Esophagus squamous epithelium (tissue), 5 donors: ENCODE measurements at regions not wholly inside any gene's neighbourhood (a gene's known extent, or its start where the extent isn't known, plus 50 kb on each side); places are given as distances from the start of the nearest gene placed in this dataset.

Source experiments
- DNase-seq: peaks from one replicate; lab custom pipeline; 2025; lab: John Stamatoyannopoulos, UW
- H3K27ac ChIP-seq, 4 donors: fragments of 200-600 bp; sonication (generic); one replicate each; pipeline ENCODE4 v1.5.1; 2016 to 2019; ENCODE audit warnings: mild to moderate bottlenecking in 1 of 4
- H3K27me3 ChIP-seq, 4 donors: fragments of 200-600 bp; sonication (generic); 1 replicate in 3 of 4; 2 replicates in 1 of 4; pipeline versions ENCODE4 v1.5.1 to v1.6.0; 2017 to 2021; ENCODE audit warnings: antibody characterized with exemption in 1 of 4
- H3K36me3 ChIP-seq, 3 donors: fragments of 200-600 bp; sonication (generic); one replicate each; pipeline ENCODE4 v1.5.1; 2016 to 2019
- H3K4me1 ChIP-seq, 3 donors: fragments of 200-600 bp; sonication (generic); one replicate each; pipeline ENCODE4 v1.5.1; 2017 to 2019
- H3K4me3 ChIP-seq, 4 donors: fragments of 200-600 bp; sonication (generic); 1 replicate in 3 of 4; 2 replicates in 1 of 4; pipeline ENCODE4 v1.5.1; 2016 to 2019; ENCODE audit warnings: mild to moderate bottlenecking in 2 of 4, moderate library complexity in 1 of 4
- H3K9me3 ChIP-seq, 3 donors: fragments of 200-600 bp; sonication (generic); one replicate each; pipeline ENCODE4 v1.5.1; 2016 to 2019
- POLR2A ChIP-seq, 4 donors: fragments of 450-650 bp; IDR thresholded peaks; one replicate each; pipeline ENCODE4 v1.6.1; 2017; ENCODE audit warnings: antibody characterized with exemption in 4 of 4, mild to moderate bottlenecking in 4 of 4, moderate library complexity in 3 of 4
- WGBS, 2 donors: methylation state at CpG; one replicate each; pipeline ENCODE4 v1.1.5; 2018; 5-methylcytosine and 5-hydroxymethylcytosine counted together
- intact Hi-C: fragments of 100-400 bp; cut with DNase I; formaldehyde crosslinking; loops from one replicate; pipeline ENCODE4 v1.15.0; 2022
- TF ChIP-seq, protein P1 (sequence below), 6 experiments: fragments of 450-650 bp in 4 of 6; fragments of 200-600 bp in 2 of 6; sonication (generic) in 2 of 6; IDR thresholded peaks; one replicate each; pipeline ENCODE4 v1.5.1; 2016 to 2019; ENCODE audit warnings: antibody characterized with exemption in 6 of 6, mild to moderate bottlenecking in 4 of 6, moderate library complexity in 4 of 6
- donor health status: DM: yes; HTN: yes; CAD: no.

DNA sequence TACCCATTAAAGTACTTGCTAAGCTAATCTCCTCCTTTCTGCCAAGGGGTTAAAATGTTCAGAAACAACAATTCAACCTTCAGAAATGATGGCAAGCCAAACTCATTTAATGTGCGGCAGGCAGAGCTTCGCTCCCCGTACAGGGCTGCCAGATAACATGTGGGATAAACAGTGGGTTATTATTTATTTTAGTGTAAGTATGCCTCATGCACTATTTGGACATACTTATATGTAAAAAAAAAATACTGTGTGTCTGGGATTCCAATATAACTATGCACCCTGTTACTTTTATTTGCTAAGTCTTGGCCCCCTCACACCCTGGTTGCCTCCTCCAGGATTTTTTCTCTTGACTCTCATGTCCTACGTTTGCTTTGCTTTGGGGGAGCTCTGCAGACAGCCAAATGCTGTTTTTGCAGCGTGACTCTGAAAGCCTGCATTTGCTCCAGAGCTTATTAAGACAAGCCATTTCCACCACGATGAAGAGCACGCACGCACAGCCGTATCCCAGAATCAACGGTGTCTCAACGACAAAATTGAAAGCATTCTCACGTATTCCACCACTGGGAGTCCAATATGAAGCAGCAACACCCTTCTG, 86.5 kb upstream of the SHANK2 start:
- H3K9me3 ChIP-seq: peaks cover 0 to 4% (median 0%) of the 10 kb centered on the region in 3 donors
- H3K27me3 ChIP-seq: peaks cover 0 to 20% (median 0%) of the 10 kb centered on the region in 4 donors
- no peak overlapping the region for H3K27ac ChIP-seq
- intact Hi-C loops: no loop called here
- H3K4me3 ChIP-seq: peak overlapping the region in 3 of 4 donors; percentile 6 to 40 (median 6)
- TF ChIP-seq, protein P1, sequence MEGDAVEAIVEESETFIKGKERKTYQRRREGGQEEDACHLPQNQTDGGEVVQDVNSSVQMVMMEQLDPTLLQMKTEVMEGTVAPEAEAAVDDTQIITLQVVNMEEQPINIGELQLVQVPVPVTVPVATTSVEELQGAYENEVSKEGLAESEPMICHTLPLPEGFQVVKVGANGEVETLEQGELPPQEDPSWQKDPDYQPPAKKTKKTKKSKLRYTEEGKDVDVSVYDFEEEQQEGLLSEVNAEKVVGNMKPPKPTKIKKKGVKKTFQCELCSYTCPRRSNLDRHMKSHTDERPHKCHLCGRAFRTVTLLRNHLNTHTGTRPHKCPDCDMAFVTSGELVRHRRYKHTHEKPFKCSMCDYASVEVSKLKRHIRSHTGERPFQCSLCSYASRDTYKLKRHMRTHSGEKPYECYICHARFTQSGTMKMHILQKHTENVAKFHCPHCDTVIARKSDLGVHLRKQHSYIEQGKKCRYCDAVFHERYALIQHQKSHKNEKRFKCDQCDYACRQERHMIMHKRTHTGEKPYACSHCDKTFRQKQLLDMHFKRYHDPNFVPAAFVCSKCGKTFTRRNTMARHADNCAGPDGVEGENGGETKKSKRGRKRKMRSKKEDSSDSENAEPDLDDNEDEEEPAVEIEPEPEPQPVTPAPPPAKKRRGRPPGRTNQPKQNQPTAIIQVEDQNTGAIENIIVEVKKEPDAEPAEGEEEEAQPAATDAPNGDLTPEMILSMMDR (IDR thresholded peaks at IDR 0.05): no peak
- TF ChIP-seq POLR2A (IDR thresholded peaks at IDR 0.05): no peak
- WGBS, 2 donors: 36 to 57% methylated on average over 12 of the region's 12 CpGs
- no peak for DNase-seq
- H3K4me1 ChIP-seq: peaks cover 6 to 17% (median 8%) of the 10 kb centered on the region in 3 donors
- no peaks in the 10 kb centered on the region for H3K36me3 ChIP-seq

DNA sequence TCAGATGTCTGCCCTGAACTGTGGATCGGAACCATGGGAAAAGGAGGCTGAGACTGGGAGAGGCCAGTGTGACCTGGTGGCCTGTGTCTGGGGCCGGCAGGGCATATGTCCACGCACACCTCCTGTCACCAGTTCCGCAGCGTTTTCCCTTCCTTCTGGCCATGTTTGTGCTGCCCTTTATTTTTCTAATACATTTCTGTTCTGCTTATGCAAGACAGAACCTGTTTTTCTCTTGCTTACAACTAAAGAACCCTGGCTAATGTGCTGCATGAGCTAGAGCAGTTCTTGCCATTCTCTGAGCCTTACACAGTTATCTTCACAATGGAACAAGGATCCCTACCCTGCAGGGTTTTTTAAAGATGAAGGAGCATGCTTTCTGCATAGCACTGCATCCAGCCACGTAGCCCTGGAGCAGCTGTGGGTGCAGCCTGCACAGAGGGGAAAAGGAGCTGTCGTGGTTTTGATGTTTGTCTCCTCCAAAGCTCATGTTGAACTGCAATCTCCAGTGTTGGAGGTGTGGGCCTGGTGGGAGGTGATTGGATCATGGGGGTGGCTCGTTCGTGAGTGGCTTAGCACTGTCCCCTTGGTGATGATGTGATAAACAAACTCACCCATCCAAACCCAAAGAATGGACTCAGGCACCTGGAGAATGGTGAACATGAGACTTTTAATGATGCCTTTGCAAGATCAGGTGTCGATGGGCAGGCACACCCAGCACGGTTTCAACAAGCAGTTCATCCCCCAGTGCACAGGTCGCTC, 84.8 kb upstream of the SHANK2 start:
- TF ChIP-seq, protein P1 (IDR thresholded peaks at IDR 0.05): no peak
- no peak for TF ChIP-seq POLR2A (IDR thresholded peaks at IDR 0.05)
- H3K27ac ChIP-seq: no peak overlapping the region
- H3K9me3 ChIP-seq: peaks cover 0 to 12% (median 0%) of the 10 kb centered on the region in 3 donors
- H3K27me3 ChIP-seq: peaks cover 0 to 16% (median 0%) of the 10 kb centered on the region in 4 donors
- no peaks in the 10 kb centered on the region for H3K36me3 ChIP-seq
- H3K4me1 ChIP-seq: peaks cover 6 to 17% (median 8%) of the 10 kb centered on the region in 3 donors
- intact Hi-C loops: no loop called here
- WGBS, 2 donors: 60 to 62% methylated on average over 10 to 11 of the region's 12 CpGs
- no peak for DNase-seq
- no peak overlapping the region for H3K4me3 ChIP-seq

DNA sequence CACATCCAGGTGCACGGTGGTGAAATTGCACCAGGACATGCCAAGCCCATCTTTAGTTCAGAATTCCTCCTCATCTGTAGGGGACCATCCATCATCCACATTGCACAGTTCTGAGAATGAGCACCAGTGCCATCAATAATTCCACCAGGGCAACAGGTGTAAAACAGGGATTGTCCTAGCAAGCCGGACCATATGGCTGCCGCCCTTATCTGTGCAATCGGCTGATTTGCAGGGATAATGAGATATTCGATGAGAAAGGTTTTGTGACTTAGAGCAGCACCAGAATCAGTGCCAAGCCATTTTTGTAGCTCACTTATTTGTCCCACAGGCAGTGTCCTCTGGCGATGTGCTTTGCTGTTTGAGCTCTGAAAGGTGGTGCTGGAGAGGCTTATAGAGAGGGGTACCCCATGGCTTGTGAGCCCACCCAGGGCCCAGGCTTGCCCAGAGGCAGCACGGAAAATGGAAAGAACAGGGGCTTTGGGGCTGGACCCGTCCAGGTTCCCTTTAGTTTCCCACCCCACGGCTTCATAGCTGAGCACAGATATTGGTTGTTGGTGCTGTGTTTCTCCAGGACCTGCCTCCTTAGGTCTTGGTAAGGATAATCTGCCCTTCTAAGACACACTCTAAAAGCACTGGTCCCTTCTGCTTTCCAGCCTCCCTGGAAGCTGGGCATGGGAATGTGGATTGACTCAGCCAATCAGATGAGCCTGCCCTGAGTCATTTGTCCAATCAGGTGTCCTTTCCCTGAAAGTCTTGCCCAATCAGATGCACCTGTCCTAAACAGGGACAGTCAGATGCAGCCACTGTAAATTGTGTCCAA, 84.0 kb upstream of the SHANK2 start:
- peaks cover 0 to 12% (median 0%) of the 10 kb centered on the region in 3 donors for H3K9me3 ChIP-seq
- H3K36me3 ChIP-seq: no peaks in the 10 kb centered on the region
- no peak overlapping the region for H3K4me3 ChIP-seq
- H3K4me1 ChIP-seq: peaks cover 6 to 17% (median 8%) of the 10 kb centered on the region in 3 donors
- H3K27ac ChIP-seq: no peak overlapping the region
- TF ChIP-seq POLR2A (IDR thresholded peaks at IDR 0.05): no peak
- TF ChIP-seq, protein P1 (IDR thresholded peaks at IDR 0.05): no peak
- intact Hi-C loops: no loop called here
- peaks cover 0 to 15% (median 0%) of the 10 kb centered on the region in 4 donors for H3K27me3 ChIP-seq
- WGBS, 2 donors: 73 to 91% methylated on average over 6 to 9 of the region's 9 CpGs
- DNase-seq: no peak

DNA sequence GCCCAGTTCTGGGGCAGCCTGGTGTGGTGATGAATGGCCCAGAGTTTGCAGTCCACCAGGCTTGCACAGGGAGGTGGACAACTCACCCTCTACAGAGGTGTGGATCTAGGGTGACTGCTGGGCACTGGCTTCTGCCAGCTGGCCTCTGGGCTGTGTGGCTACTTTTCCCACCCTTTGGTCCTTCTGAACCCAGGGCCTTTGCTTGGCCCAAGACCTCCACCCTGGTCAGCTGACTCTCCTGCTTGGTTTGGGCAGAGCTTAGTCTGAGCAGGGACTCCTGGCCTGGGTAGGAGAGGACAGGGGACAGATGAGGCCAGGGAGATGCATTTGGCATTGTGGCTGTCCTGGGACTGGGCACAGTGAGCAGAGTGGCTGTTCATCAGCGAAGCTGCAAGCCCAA, 83.0 kb upstream of the SHANK2 start:
- DNase-seq: no peak
- Histone ChIP-seq H3K9me3 (peaks cover 0 to 12% (median 0%) of the 10 kb centered on the region in 3 donors), H3K36me3 (no peaks in the 10 kb centered on the region), H3K4me1 (peaks cover 6 to 17% (median 8%) of the 10 kb centered on the region in 3 donors), H3K27me3 (peaks cover 0 to 15% (median 0%) of the 10 kb centered on the region in 4 donors), H3K4me3 (no peak overlapping the region), H3K27ac (no peak overlapping the region)
- TF ChIP-seq, protein P1 (IDR thresholded peaks at IDR 0.05): no peak
- TF ChIP-seq POLR2A (IDR thresholded peaks at IDR 0.05): no peak
- 90% methylated on average over 1 of the region's 1 CpG; no CpG with 5 or more reads in 1 of the 2 donors for WGBS, 2 donors
- intact Hi-C loops: no loop called here
